ENCODE measurements at regions not wholly inside any gene's neighbourhood (a gene's known extent, or its start where the extent isn't known, plus 50 kb on each side); places are given as distances from the start of the nearest gene placed in this dataset.
"Not testable (repeated sequence)": the region's sequence is repeated elsewhere in the genome, so short reads cannot be mapped to it uniquely, and the experiment has no call there.

GRCh38 chr12:131600160-131600532 is 110.7 kb upstream of the SFSWAP start:
- ATAC-seq (no peak), DNase-seq (no peak)

- ATAC-seq, DNase-seq: not testable (repeated sequence)
These were observed 109.4 kb upstream of the SFSWAP start for GRCh38 chr12:131601499-131601898.

- ATAC-seq (no peak), DNase-seq (no peak)
These were observed 107.6 kb upstream of the SFSWAP start for GRCh38 chr12:131603106-131603938.

GRCh38 chr12:131603939-131604795 is 106.7 kb upstream of the SFSWAP start:
- no peak for ATAC-seq
- peak; percentile 39 for DNase-seq

GRCh38 chr12:131604859-131605258 is 106.0 kb upstream of the SFSWAP start:
- no peak for ATAC-seq

GRCh38 chr12:131605304-131605829 is 105.5 kb upstream of the SFSWAP start:
- no peak for DNase-seq
- ATAC-seq = no peak

More at GRCh38 chr12:131604859-131605258, 106.0 kb upstream of the SFSWAP start:
- no peak for DNase-seq

GRCh38 chr12:131606218-131606901 is 104.5 kb upstream of the SFSWAP start:
- DNase-seq (no peak), ATAC-seq (peak; percentile 34)

- DNase-seq (no peak), ATAC-seq (peak; percentile 45)
These were observed 103.0 kb upstream of the SFSWAP start for GRCh38 chr12:131607658-131608447.

- ATAC-seq (no peak), DNase-seq (peak; percentile 76)
These were observed 101.9 kb upstream of the SFSWAP start for GRCh38 chr12:131608740-131609690.

- DNase-seq (no peak), ATAC-seq (no peak)
These were observed 101.1 kb upstream of the SFSWAP start for GRCh38 chr12:131609762-131610161.

- ATAC-seq = no peak
These were observed 100.7 kb upstream of the SFSWAP start for GRCh38 chr12:131610181-131610580.

GRCh38 chr12:131610891-131611290 is 100.0 kb upstream of the SFSWAP start:
- ATAC-seq (no peak), DNase-seq (no peak)

More at GRCh38 chr12:131610181-131610580, 100.7 kb upstream of the SFSWAP start:
- DNase-seq = no peak

- DNase-seq (no peak), ATAC-seq (no peak)
These were observed 99.3 kb upstream of the SFSWAP start for GRCh38 chr12:131611416-131612091.

- no peak for ATAC-seq
These were observed 98.7 kb upstream of the SFSWAP start for GRCh38 chr12:131612092-131612755.

GRCh38 chr12:131613186-131613585 is 97.7 kb upstream of the SFSWAP start:
- no peak for DNase-seq
- no peak for ATAC-seq

More at GRCh38 chr12:131612092-131612755, 98.7 kb upstream of the SFSWAP start:
- DNase-seq = no peak

- no peak for DNase-seq
- no peak for ATAC-seq
These were observed 97.2 kb upstream of the SFSWAP start for GRCh38 chr12:131613678-131614077.

- ATAC-seq = no peak
- DNase-seq = no peak
These were observed 95.4 kb upstream of the SFSWAP start for GRCh38 chr12:131615326-131616042.

- DNase-seq = no peak
- no peak for ATAC-seq
These were observed 94.7 kb upstream of the SFSWAP start for GRCh38 chr12:131616043-131616700.

Data from stimulated activated naive CD8-positive, alpha-beta T cell treated with anti-CD3 and anti-CD28 coated beads, Interleukin-15, Interleukin-2, amounts not matched to agents 100 U/mL and 50 U/mL, for 24 hours (primary cell).